K562 (cell line): ENCODE measurements at regions not wholly inside any gene's neighbourhood (a gene's known extent, or its start where the extent isn't known, plus 50 kb on each side); places are given as distances from the start of the nearest gene placed in this dataset.

Experiments
- ATAC-seq: fragments of 200-7000 bp; cut with Tn5 transposase; 3 replicates; pipeline ENCODE4 v1.9.1; 2020; ENCODE audit warnings: moderate library complexity
- BruUV-seq: library from RNA; stranded (reverse); fragments of 400-500 nt; replicated peaks from 2 replicates; lab custom pipeline; 2021; lab: Mats Ljungman, UMichigan
- CTCF ChIA-PET: fragments of 300-600 bp; formaldehyde crosslinking; extraction: SDS; loops from one replicate; lab custom pipeline; 2021; ENCODE audit warnings: low intra/inter-chr PET ratio; lab: Yijun Ruan, JAX
- POLR2A ChIA-PET: fragments of 300-600, 350-650 bp; sonication (Branson Sonifier 250); formaldehyde crosslinking; extraction: SDS; loops from one replicate; lab custom pipeline; 2021; ENCODE audit warnings: antibody characterized with exemption, inconsistent platforms; lab: Yijun Ruan, JAX
- DNase-seq, 4 experiments: peaks; one replicate each; pipeline versions ENCODE4 v3.0.0 to v3.0.0-alpha.2; 2011 to 2018; ENCODE audit warnings: low spot score in 3 of 4, mixed read lengths in 3 of 4; ENCODE audit errors: extremely low read depth in 1 of 4
- FAIRE-seq: peaks from 2 replicates; lab custom pipeline; 2011; peaks lifted over from hg19 to GRCh38; lab: Jason Lieb, UNC
- H2AFZ ChIP-seq: 2 replicates; pipeline ENCODE4 v1.6.0; 2011; ENCODE audit warnings: low read depth, low read length, control low read depth, inconsistent platforms
- H3K27ac ChIP-seq: fragments of 200-600 bp; 3 replicates; pipeline ENCODE4 v1.8.0; 2011; ENCODE audit warnings: low read depth, mild to moderate bottlenecking, control low read depth, inconsistent platforms, low read length, moderate library complexity, mixed read lengths; ENCODE audit errors: extremely low read depth
- H3K27me3 ChIP-seq, 2 experiments: fragments of 300-600 bp in 1 of 2; 2 replicates in 1 of 2; 3 replicates in 1 of 2; pipeline versions ENCODE4 v1.6.0 to v1.8.0; 2011; ENCODE audit warnings: inconsistent platforms in 2 of 2, low read length in 2 of 2, mild to moderate bottlenecking in 1 of 2, mixed read lengths in 1 of 2, moderate library complexity in 1 of 2; ENCODE audit not compliant: control insufficient read depth in 2 of 2, insufficient read depth in 2 of 2
- H3K36me3 ChIP-seq: fragments of 300-600 bp; 3 replicates; pipeline ENCODE4 v1.8.0; 2011; ENCODE audit warnings: mild to moderate bottlenecking, low read length, inconsistent platforms; ENCODE audit not compliant: control insufficient read depth, insufficient read depth
- H3K4me1 ChIP-seq, 2 experiments: fragments of 200-600 bp in 1 of 2; replicated peaks in 1 of 2; 2 replicates in 1 of 2; 3 replicates in 1 of 2; pipeline versions ENCODE4 v1.5.1 to v1.8.0; 2011; ENCODE audit warnings: inconsistent platforms in 2 of 2, low read length in 2 of 2, mild to moderate bottlenecking in 1 of 2, mixed read lengths in 1 of 2, moderate library complexity in 1 of 2; ENCODE audit not compliant: control insufficient read depth in 2 of 2, insufficient read depth in 2 of 2
- H3K4me2 ChIP-seq: 2 replicates; pipeline ENCODE4 v1.6.1; 2011; ENCODE audit warnings: low read length, control low read depth, inconsistent platforms, mixed read lengths; ENCODE audit not compliant: insufficient read depth
- H3K4me3 ChIP-seq: fragments of 200-600 bp; sonication (generic), shearing (Covaris generic); 2 replicates; pipeline ENCODE4 v1.5.1; 2016; ENCODE audit warnings: control low read depth, inconsistent platforms
- H3K79me2 ChIP-seq: fragments of 200-600 bp; 3 replicates; pipeline ENCODE4 v1.8.0; 2011; ENCODE audit warnings: low read length, inconsistent platforms; ENCODE audit not compliant: control insufficient read depth, insufficient read depth
- H3K9ac ChIP-seq, 2 experiments: 2 replicates each; pipeline versions ENCODE4 v1.6.0 to v1.6.1; 2011; ENCODE audit warnings: low read depth in 2 of 2, low read length in 2 of 2, control low read depth in 1 of 2, inconsistent platforms in 1 of 2, mild to moderate bottlenecking in 1 of 2, mixed read lengths in 1 of 2; ENCODE audit not compliant: insufficient read depth in 1 of 2
- H3K9me1 ChIP-seq: one replicate; pipeline ENCODE4 v1.6.0; 2011; ENCODE audit warnings: inconsistent platforms, mild to moderate bottlenecking, low read length, moderate library complexity; ENCODE audit not compliant: control insufficient read depth, insufficient read depth
- H3K9me3 ChIP-seq: replicated peaks from 2 replicates; pipeline ENCODE4 v1.5.1; 2011; ENCODE audit warnings: low read depth, low read length, inconsistent platforms; ENCODE audit not compliant: control insufficient read depth, insufficient read depth
- H4K20me1 ChIP-seq: replicated peaks from 2 replicates; pipeline ENCODE4 v1.6.1; 2011; ENCODE audit warnings: low read length, inconsistent platforms, mixed read lengths; ENCODE audit not compliant: control insufficient read depth, insufficient read depth
- ARNT ChIP-seq, 2 experiments: fragments of 450-650 bp; IDR thresholded peaks; 2 replicates each; pipeline ENCODE4 v1.6.1; 2016; ENCODE audit warnings: mild to moderate bottlenecking in 1 of 2
- CAMTA2 ChIP-seq: fragments of 250-450 bp; sonication (Bioruptor Pico); conservative IDR thresholded peaks from 2 replicates; pipeline ENCODE4 v1.5.1; 2022
- CEBPB ChIP-seq: fragments of 450-650 bp; IDR thresholded peaks from 2 replicates; pipeline ENCODE4 v1.6.1; 2016; ENCODE audit warnings: missing genetic modification characterization, missing compliant biosample characterization
- MGA ChIP-seq: fragments of 450-650 bp; IDR thresholded peaks from 2 replicates; pipeline ENCODE4 v1.6.1; 2016; ENCODE audit warnings: mild to moderate bottlenecking, moderate library complexity
- MYNN ChIP-seq, 2 experiments: sonication (generic); formaldehyde crosslinking in 1 of 2; IDR thresholded peaks; 2 replicates each; pipeline versions ENCODE4 v1.5.0 to v1.6.1; 2016 to 2020; ENCODE audit warnings: antibody characterized with exemption in 1 of 2, missing genetic modification reagents in 1 of 2
- PTBP1 ChIP-seq: fragments of 200-400 bp; formaldehyde crosslinking; IDR thresholded peaks from 2 replicates; pipeline ENCODE4 v1.6.1; 2017; ENCODE audit warnings: low read depth, low read length
- SPI1 ChIP-seq: IDR thresholded peaks from 2 replicates; pipeline ENCODE4 v1.6.1; 2011; ENCODE audit warnings: low read depth, low read length, control low read depth, borderline replicate concordance
- ZNF444 ChIP-seq: fragments of 250-450 bp; sonication (Bioruptor Pico); IDR thresholded peaks from 2 replicates; pipeline ENCODE4 v1.4.0; 2020; ENCODE audit warnings: mild to moderate bottlenecking, moderate library complexity
- WGBS: fragments of 100-300 bp; shearing (Covaris generic); methylation state at CpG from one replicate; pipeline ENCODE4 v1.1.6; 2016; ENCODE audit warnings: low coverage, mixed read lengths; ENCODE audit not compliant: insufficient coverage; ENCODE audit errors: missing lambda C conversion rate; 5-methylcytosine and 5-hydroxymethylcytosine counted together
- in situ Hi-C: fragments of 300-500 bp; cut with MboI; formaldehyde crosslinking; loops from 4 replicates; pipeline ENCODE4 v1.15.0; 2018; ENCODE audit warnings: inconsistent platforms, mixed read lengths
- intact Hi-C: fragments of 100-400 bp; cut with micrococcal nuclease; formaldehyde crosslinking; loops from 2 replicates; pipeline ENCODE4 v1.14.2; 2022
- TF ChIP-seq, protein P1 (sequence below): fragments of 250-450 bp; sonication (Bioruptor Pico); IDR thresholded peaks from 2 replicates; pipeline ENCODE4 v1.4.0; 2020; ENCODE audit warnings: mild to moderate bottlenecking, moderate library complexity

GRCh38 chr5:92980491-92980890 is 600.5 kb downstream of the NR2F1-AS1 start:
- CTCF ChIA-PET, result no interaction called here
- intact Hi-C loops, result no loop called here
- Histone ChIP-seq H3K9me3 (0 out of 2 replicates have a peak, but pooled peaks cover 2% of the 10 kb centered on the region), H3K79me2 (no peaks in the 10 kb centered on the region), H3K9me1 (no peaks in the 10 kb centered on the region), H3K27ac (no peak overlapping the region), H3K9ac (no peak overlapping the region), H3K4me1 (no peaks in the 10 kb centered on the region), H2AFZ (no peak overlapping the region), H3K27me3 (no peaks in the 10 kb centered on the region), H3K36me3 (no peaks in the 10 kb centered on the region), H3K4me2 (no peak overlapping the region), H4K20me1 (no peaks in the 10 kb centered on the region), H3K4me3 (no peak overlapping the region)
- DNase-seq, result no peak
- 0% methylated on average over 3 of the region's 3 CpGs for WGBS
- ATAC-seq, result no peak
- POLR2A ChIA-PET, result no interaction called here
- no peak for FAIRE-seq
- in situ Hi-C loops, result no loop called here
- BruUV-seq, result no TSS peak
- TF ChIP-seq ZNF444 (CRISPR knock-in tag) (no peak), SPI1 (no peak), MGA (no peak), PTBP1 (no peak), ARNT (IDR thresholded peaks at IDR 0.05) (no peak), CAMTA2 (CRISPR knock-in tag) (no peak), CEBPB (tag) (no peak), MYNN (IDR thresholded peaks at IDR 0.05) (no peak), MYNN (CRISPR knock-in tag; IDR thresholded peaks at IDR 0.05) (no peak)
- TF ChIP-seq, protein P1, sequence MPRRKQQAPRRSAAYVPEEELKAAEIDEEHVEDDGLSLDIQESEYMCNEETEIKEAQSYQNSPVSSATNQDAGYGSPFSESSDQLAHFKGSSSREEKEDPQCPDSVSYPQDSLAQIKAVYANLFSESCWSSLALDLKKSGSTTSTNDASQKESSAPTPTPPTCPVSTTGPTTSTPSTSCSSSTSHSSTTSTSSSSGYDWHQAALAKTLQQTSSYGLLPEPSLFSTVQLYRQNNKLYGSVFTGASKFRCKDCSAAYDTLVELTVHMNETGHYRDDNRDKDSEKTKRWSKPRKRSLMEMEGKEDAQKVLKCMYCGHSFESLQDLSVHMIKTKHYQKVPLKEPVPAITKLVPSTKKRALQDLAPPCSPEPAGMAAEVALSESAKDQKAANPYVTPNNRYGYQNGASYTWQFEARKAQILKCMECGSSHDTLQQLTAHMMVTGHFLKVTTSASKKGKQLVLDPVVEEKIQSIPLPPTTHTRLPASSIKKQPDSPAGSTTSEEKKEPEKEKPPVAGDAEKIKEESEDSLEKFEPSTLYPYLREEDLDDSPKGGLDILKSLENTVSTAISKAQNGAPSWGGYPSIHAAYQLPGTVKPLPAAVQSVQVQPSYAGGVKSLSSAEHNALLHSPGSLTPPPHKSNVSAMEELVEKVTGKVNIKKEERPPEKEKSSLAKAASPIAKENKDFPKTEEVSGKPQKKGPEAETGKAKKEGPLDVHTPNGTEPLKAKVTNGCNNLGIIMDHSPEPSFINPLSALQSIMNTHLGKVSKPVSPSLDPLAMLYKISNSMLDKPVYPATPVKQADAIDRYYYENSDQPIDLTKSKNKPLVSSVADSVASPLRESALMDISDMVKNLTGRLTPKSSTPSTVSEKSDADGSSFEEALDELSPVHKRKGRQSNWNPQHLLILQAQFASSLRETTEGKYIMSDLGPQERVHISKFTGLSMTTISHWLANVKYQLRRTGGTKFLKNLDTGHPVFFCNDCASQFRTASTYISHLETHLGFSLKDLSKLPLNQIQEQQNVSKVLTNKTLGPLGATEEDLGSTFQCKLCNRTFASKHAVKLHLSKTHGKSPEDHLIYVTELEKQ, result no peak
